ENCODE measurements at regions not wholly inside any gene's neighbourhood (a gene's known extent, or its start where the extent isn't known, plus 50 kb on each side); places are given as distances from the start of the nearest gene placed in this dataset.

GRCh38 chr3:20503394-20504082, 317.5 kb upstream of the SGO1 start:
- TF ChIP-seq TAF1 (IDR thresholded peaks at IDR 0.05; ENCODE audit: low read depth, low read length) (no peak), RBBP5 (IDR thresholded peaks at IDR 0.05; ENCODE audit: borderline replicate concordance, low read depth, low read length) (no peak), EZH2 (IDR thresholded peaks at IDR 0.05; ENCODE audit: low read depth, low read length, severe bottlenecking) (no peak), RFX5 (IDR thresholded peaks at IDR 0.05; ENCODE audit: borderline replicate concordance, low read depth, low read length) (no peak), ASH2L (IDR thresholded peaks at IDR 0.05; ENCODE audit: low read length) (no peak)
